IMR-90 (cell line): ENCODE measurements at regions not wholly inside any gene's neighbourhood (a gene's known extent, or its start where the extent isn't known, plus 50 kb on each side); places are given as distances from the start of the nearest gene placed in this dataset.

ENCODE experiments used
- ATAC-seq: fragments of 200-7000 bp; cut with Tn5 transposase; 2 replicates; pipeline ENCODE4 v1.9.1; 2020; ENCODE audit warnings: low read depth, mild to moderate bottlenecking, moderate library complexity
- BruUV-seq: library from RNA; stranded (reverse); fragments of 400-500 nt; replicated peaks from 2 replicates; lab custom pipeline; 2021; lab: Mats Ljungman, UMichigan
- CTCF ChIA-PET: fragments of 300-600 bp; formaldehyde crosslinking; extraction: SDS; loops from one replicate; lab custom pipeline; 2021; ENCODE audit warnings: antibody characterized with exemption; lab: Yijun Ruan, JAX
- POLR2A ChIA-PET: fragments of 300-600 bp; sonication (Branson Sonifier 250); formaldehyde crosslinking; loops from one replicate; lab custom pipeline; 2022; ENCODE audit warnings: antibody characterized with exemption; ENCODE audit not compliant: unreplicated experiment; lab: Charles Lee
- DNase-seq: peaks from one replicate; pipeline ENCODE4 v3.0.0; 2013
- H2AFZ ChIP-seq: replicated peaks from 2 replicates; pipeline ENCODE3; 2013; ENCODE audit warnings: low read length, mild to moderate bottlenecking; ENCODE audit not compliant: poor library complexity
- H2AK5ac ChIP-seq: 2 replicates; pipeline ENCODE4 v1.6.1; 2013; ENCODE audit warnings: low read depth, low read length, inconsistent platforms
- H2AK9ac ChIP-seq: replicated peaks from 2 replicates; pipeline ENCODE3; 2013; ENCODE audit warnings: mild to moderate bottlenecking, low read depth, low read length, moderate library complexity; ENCODE audit not compliant: poor library complexity
- H2BK120ac ChIP-seq: 2 replicates; pipeline ENCODE4 v1.6.1; 2013; ENCODE audit warnings: low read depth, low read length, inconsistent platforms
- H2BK15ac ChIP-seq: 3 replicates; pipeline ENCODE4 v1.6.1; 2013; ENCODE audit warnings: low read depth, low read length, inconsistent platforms
- H2BK20ac ChIP-seq: 2 replicates; pipeline ENCODE4 v1.6.1; 2013; ENCODE audit warnings: low read depth, mild to moderate bottlenecking, inconsistent platforms, low read length, moderate library complexity
- H2BK5ac ChIP-seq: 2 replicates; pipeline ENCODE4 v1.6.1; 2013; ENCODE audit warnings: mild to moderate bottlenecking, low read depth, low read length, inconsistent platforms; ENCODE audit not compliant: poor library complexity, severe bottlenecking
- H3K14ac ChIP-seq: replicated peaks from 2 replicates; pipeline ENCODE4 v1.6.1; 2013; ENCODE audit warnings: low read depth, low read length, inconsistent platforms
- H3K18ac ChIP-seq: 2 replicates; pipeline ENCODE4 v1.6.1; 2013; ENCODE audit warnings: low read depth, low read length, control low read depth
- H3K23ac ChIP-seq: 2 replicates; pipeline ENCODE4 v1.6.1; 2013; ENCODE audit warnings: low read depth, low read length, inconsistent platforms
- H3K27ac ChIP-seq: 2 replicates; pipeline ENCODE4 v1.5.1; 2013; ENCODE audit warnings: mild to moderate bottlenecking, control low read depth, low read length; ENCODE audit not compliant: insufficient read depth
- H3K27me3 ChIP-seq: 2 replicates; pipeline ENCODE4 v1.6.1; 2013; ENCODE audit warnings: low read length; ENCODE audit not compliant: control insufficient read depth, insufficient read depth
- H3K36me3 ChIP-seq: 2 replicates; pipeline ENCODE4 v1.6.1; 2013; ENCODE audit warnings: low read length, mixed read lengths; ENCODE audit not compliant: control insufficient read depth, insufficient read depth
- H3K4ac ChIP-seq: 2 replicates; pipeline ENCODE4 v1.6.1; 2013; ENCODE audit warnings: low read depth, low read length, inconsistent platforms
- H3K4me1 ChIP-seq: 2 replicates; pipeline ENCODE4 v1.6.1; 2013; ENCODE audit warnings: low read length, mixed read lengths; ENCODE audit not compliant: control insufficient read depth, insufficient read depth
- H3K4me2 ChIP-seq: 2 replicates; pipeline ENCODE4 v1.6.1; 2013; ENCODE audit warnings: low read depth, mild to moderate bottlenecking, control low read depth, low read length, moderate library complexity
- H3K4me3 ChIP-seq: 2 replicates; pipeline ENCODE4 v1.5.1; 2013; ENCODE audit warnings: low read depth, mild to moderate bottlenecking, control low read depth, low read length, moderate library complexity; ENCODE audit not compliant: insufficient read depth
- H3K56ac ChIP-seq: 2 replicates; pipeline ENCODE4 v1.6.1; 2013; ENCODE audit warnings: low read length, inconsistent platforms; ENCODE audit not compliant: insufficient read depth; ENCODE audit errors: extremely low read depth
- H3K79me1 ChIP-seq, 2 experiments: 2 replicates each; pipeline ENCODE4 v1.6.1; 2013; ENCODE audit warnings: low read length in 2 of 2, inconsistent platforms in 1 of 2, low read depth in 1 of 2
- H3K9ac ChIP-seq: 2 replicates; pipeline ENCODE4 v1.6.1; 2013; ENCODE audit warnings: low read depth, low read length, control low read depth
- H3K9me1 ChIP-seq: 2 replicates; pipeline ENCODE4 v1.6.1; 2013; ENCODE audit warnings: low read length, inconsistent platforms; ENCODE audit not compliant: insufficient read depth
- H3K9me3 ChIP-seq: 2 replicates; pipeline ENCODE4 v1.6.1; 2013; ENCODE audit warnings: low read length; ENCODE audit not compliant: control insufficient read depth, insufficient read depth
- H4K20me1 ChIP-seq: 2 replicates; pipeline ENCODE4 v1.6.1; 2013; ENCODE audit warnings: low read length, inconsistent platforms; ENCODE audit not compliant: insufficient read depth
- H4K5ac ChIP-seq: 2 replicates; pipeline ENCODE4 v1.6.1; 2013; ENCODE audit warnings: mild to moderate bottlenecking, low read depth, low read length, control low read depth
- H4K8ac ChIP-seq, 2 experiments: 2 replicates each; pipeline ENCODE4 v1.6.1; 2013; ENCODE audit warnings: low read depth in 2 of 2, low read length in 2 of 2, control low read depth in 1 of 2, inconsistent platforms in 1 of 2
- H4K91ac ChIP-seq: 2 replicates; pipeline ENCODE4 v1.6.1; 2013; ENCODE audit warnings: low read depth, low read length, inconsistent platforms; ENCODE audit not compliant: insufficient read depth
- CEBPB ChIP-seq: IDR thresholded peaks from 2 replicates; pipeline ENCODE4 v1.6.1; 2012; ENCODE audit warnings: low read depth, low read length, improper control_type of control experiment
- SMC3 ChIP-seq: fragments of 150-350 bp; IDR thresholded peaks from 2 replicates; pipeline ENCODE4 v1.6.1; 2016; ENCODE audit warnings: low read depth, mild to moderate bottlenecking, antibody characterized with exemption, low read length, moderate library complexity
- WGBS, 2 experiments: methylation state at CpG; one replicate each; pipeline versions ENCODE4 v1.1.5 to v1.1.7; 2013; ENCODE audit warnings: missing lambda C conversion rate in 2 of 2; ENCODE audit not compliant: insufficient read length in 1 of 2; ENCODE audit errors: extremely low coverage in 2 of 2; 5-methylcytosine and 5-hydroxymethylcytosine counted together
- dilution Hi-C: fragments of 300-500 bp; cut with HindIII; formaldehyde crosslinking; loops from one replicate; pipeline ENCODE4 v1.14.3; 2018; ENCODE audit warnings: low sequenced_read_pairs; ENCODE audit not compliant: unreplicated experiment
- in situ Hi-C: fragments of 300-500 bp; cut with MboI; formaldehyde crosslinking; loops from 3 replicates; pipeline ENCODE4 v1.14.3; 2019; ENCODE audit warnings: low sequenced_read_pairs, inconsistent platforms, mixed read lengths
- intact Hi-C: fragments of 100-400 bp; cut with micrococcal nuclease; formaldehyde crosslinking; loops from 2 replicates; pipeline ENCODE4 v1.10.0; 2022

DNA sequence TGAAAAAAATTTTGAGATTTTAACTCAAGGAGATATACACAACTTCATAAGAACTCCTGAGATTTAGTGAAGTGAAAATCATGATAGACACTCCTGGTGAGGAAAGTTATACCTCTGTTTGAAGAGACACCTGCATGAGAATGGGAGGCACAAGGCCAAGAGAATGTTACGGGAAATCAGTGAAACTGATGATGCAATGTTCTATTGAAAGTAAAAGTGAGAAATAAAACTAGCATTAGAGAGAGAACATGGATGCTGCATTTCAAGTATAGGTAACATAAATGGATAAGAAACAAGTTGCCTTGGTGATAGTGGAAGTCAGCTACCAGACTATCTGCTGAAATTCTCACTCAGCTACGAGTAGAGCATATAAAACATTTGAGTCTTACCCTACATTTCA is 562.1 kb upstream of the FANCL start:
- no peaks in the 10 kb centered on the region for H3K9me3 ChIP-seq
- no peak overlapping the region for H2AFZ ChIP-seq
- no peak overlapping the region for H2BK20ac ChIP-seq
- no peak overlapping the region for H2AK5ac ChIP-seq
- no peak overlapping the region for H3K18ac ChIP-seq
- H3K4me2 ChIP-seq, result no peak overlapping the region
- DNase-seq, result no peak
- POLR2A ChIA-PET, result no interaction called here
- no peak overlapping the region for H2AK9ac ChIP-seq
- H3K14ac ChIP-seq, result no peak overlapping the region
- in situ Hi-C loops, result no loop called here
- no peaks in the 10 kb centered on the region for H4K20me1 ChIP-seq
- ATAC-seq, result no peak
- no peak overlapping the region for H4K8ac ChIP-seq
- intact Hi-C loops, result no loop called here
- CTCF ChIA-PET, result interaction anchor here (1.5 kb wide), 1 partner anchor 14 kb away, joined by 5 read pairs; no protein-coding TSS in a partner anchor
- H2BK5ac ChIP-seq, result no peak overlapping the region
- BruUV-seq, result no TSS peak
- no peak overlapping the region for H3K27ac ChIP-seq
- H2BK120ac ChIP-seq, result no peak overlapping the region
- H3K9ac ChIP-seq, result no peak overlapping the region
- TF ChIP-seq CEBPB, result peak; percentile 40; the same call in 1 of the 2 replicates
- TF ChIP-seq SMC3, result no peak
- dilution Hi-C loops, result no loop called here
- H2BK15ac ChIP-seq, result no peak overlapping the region
- no peaks in the 10 kb centered on the region for H3K79me1 ChIP-seq
- H3K4me1 ChIP-seq, result no peaks in the 10 kb centered on the region
- H3K56ac ChIP-seq, result no peak overlapping the region
- no peaks in the 10 kb centered on the region for H3K27me3 ChIP-seq
- H4K91ac ChIP-seq, result no peak overlapping the region
- H3K36me3 ChIP-seq, result no peaks in the 10 kb centered on the region
- H4K5ac ChIP-seq, result no peak overlapping the region
- H3K23ac ChIP-seq, result no peak overlapping the region
- no peaks in the 10 kb centered on the region for H3K9me1 ChIP-seq
- H3K4me3 ChIP-seq, result no peak overlapping the region
- WGBS, 2 experiments, result 40% methylated on average over 1 of the region's 2 CpGs; no CpG with 5 or more reads in 1 of the 2 experiments
- H3K4ac ChIP-seq, result no peak overlapping the region
